GM12891 (cell line): ENCODE measurements at regions not wholly inside any gene's neighbourhood (a gene's known extent, or its start where the extent isn't known, plus 50 kb on each side); places are given as distances from the start of the nearest gene placed in this dataset.

Experiments used
- POLR2A ChIP-seq: IDR thresholded peaks from 2 replicates; pipeline ENCODE4 v1.6.1; 2011; ENCODE audit warnings: low read depth, low read length, control low read depth
- POLR2AphosphoS5 ChIP-seq: IDR thresholded peaks from 2 replicates; pipeline ENCODE4 v1.6.1; 2011; ENCODE audit warnings: low read depth, low read length, control low read depth

DNA sequence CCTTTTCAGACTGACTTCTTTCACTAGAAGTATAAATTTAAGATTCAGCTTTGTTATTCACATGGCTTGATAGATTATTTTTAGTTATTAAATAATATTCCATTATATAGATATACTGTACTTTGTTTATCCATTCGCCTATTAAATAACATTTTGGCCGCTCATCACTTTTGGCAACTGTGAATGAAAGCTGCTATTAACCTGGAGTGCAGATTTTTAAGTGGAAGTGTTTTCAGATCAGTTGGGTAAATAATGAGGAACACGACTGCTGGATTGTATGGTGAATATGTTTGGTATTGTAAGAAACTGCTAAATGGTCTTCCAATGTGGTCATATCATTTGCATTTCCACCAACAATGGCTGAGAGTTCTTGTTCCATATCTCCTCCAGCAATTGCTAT lies 97.6 kb upstream of the ZNF804B start:
- TF ChIP-seq POLR2AphosphoS5 (no peak), POLR2A (no peak)
